Hepatocyte (in vitro differentiated cells): ENCODE measurements at regions not wholly inside any gene's neighbourhood (a gene's known extent, or its start where the extent isn't known, plus 50 kb on each side); places are given as distances from the start of the nearest gene placed in this dataset.
"Not testable (repeated sequence)": the region's sequence is repeated elsewhere in the genome, so short reads cannot be mapped to it uniquely, and the experiment has no call there.

Source experiments
- DNase-seq: peaks from one replicate; pipeline ENCODE4 v3.0.0-alpha.2; 2016; ENCODE audit warnings: low spot score
- H2AFZ ChIP-seq: fragments of 200-600 bp; sonication (generic); 2 replicates; pipeline ENCODE4 v1.6.0; 2016; ENCODE audit warnings: antibody characterized with exemption, mild to moderate bottlenecking
- H3K27ac ChIP-seq: fragments of 200-600 bp; sonication (generic); 2 replicates; pipeline ENCODE4 v1.5.1; 2016; ENCODE audit warnings: mild to moderate bottlenecking
- H3K27me3 ChIP-seq: fragments of 200-600 bp; sonication (generic); 2 replicates; pipeline ENCODE4 v1.6.1; 2016
- H3K36me3 ChIP-seq: fragments of 200-600 bp; sonication (generic); replicated peaks from 2 replicates; pipeline ENCODE4 v1.5.1; 2016; ENCODE audit warnings: low read depth; ENCODE audit not compliant: insufficient read depth
- H3K4me1 ChIP-seq: fragments of 200-600 bp; sonication (generic); 2 replicates; pipeline ENCODE4 v1.5.1; 2016; ENCODE audit warnings: mild to moderate bottlenecking, moderate library complexity; ENCODE audit not compliant: insufficient read depth
- H3K4me2 ChIP-seq: fragments of 200-600 bp; sonication (generic); 2 replicates; pipeline ENCODE4 v1.6.0; 2016
- H3K4me3 ChIP-seq: fragments of 200-600 bp; sonication (generic); 2 replicates; pipeline ENCODE4 v1.5.1; 2016; ENCODE audit warnings: mild to moderate bottlenecking
- H3K79me2 ChIP-seq: fragments of 200-600 bp; sonication (generic); 2 replicates; pipeline ENCODE4 v1.6.0; 2017; ENCODE audit warnings: mild to moderate bottlenecking
- H3K9me2 ChIP-seq: fragments of 200-600 bp; sonication (generic); replicated peaks from 2 replicates; pipeline ENCODE4 v1.6.0; 2017; ENCODE audit warnings: mild to moderate bottlenecking; ENCODE audit not compliant: insufficient read depth
- H3K9me3 ChIP-seq: fragments of 200-600 bp; sonication (generic); 2 replicates; pipeline ENCODE4 v1.5.1; 2016; ENCODE audit warnings: low read depth, mild to moderate bottlenecking
- H4K20me1 ChIP-seq: fragments of 200-600 bp; sonication (generic); 2 replicates; pipeline ENCODE4 v1.6.0; 2016; ENCODE audit warnings: mild to moderate bottlenecking; ENCODE audit not compliant: insufficient read depth, poor library complexity, severe bottlenecking
- CTCF ChIP-seq: fragments of 200-600 bp; sonication (generic); IDR thresholded peaks from 2 replicates; pipeline ENCODE4 v1.5.1; 2016; ENCODE audit warnings: antibody characterized with exemption, mild to moderate bottlenecking; ENCODE audit not compliant: poor library complexity
- EZH2 ChIP-seq: fragments of 200-600 bp; sonication (generic); IDR thresholded peaks from 2 replicates; pipeline ENCODE4 v1.6.1; 2016; ENCODE audit warnings: antibody characterized with exemption, mild to moderate bottlenecking, borderline replicate concordance
- EZH2phosphoT487 ChIP-seq: fragments of 200-600 bp; sonication (generic); IDR thresholded peaks from one replicate; pipeline ENCODE4 v1.6.1; 2018; ENCODE audit warnings: antibody characterized with exemption, mild to moderate bottlenecking, low read depth, moderate library complexity; ENCODE audit not compliant: unreplicated experiment, severe bottlenecking
- WGBS: methylation state at CpG from one replicate; pipeline ENCODE4 v1.1.6; 2016; ENCODE audit warnings: low lambda C conversion rate; ENCODE audit errors: missing lambda C conversion rate; 5-methylcytosine and 5-hydroxymethylcytosine counted together

- H3K79me2 ChIP-seq, result no peaks in the 10 kb centered on the region
- no peaks in the 10 kb centered on the region for H3K9me3 ChIP-seq
- WGBS, result 59% methylated on average over 1 of the region's 1 CpG
- no peak for DNase-seq
- H3K4me3 ChIP-seq, result no peak overlapping the region
- H3K36me3 ChIP-seq, result no peaks in the 10 kb centered on the region
- H3K4me2 ChIP-seq, result no peak overlapping the region
- H3K9me2 ChIP-seq, result no peaks in the 10 kb centered on the region
- no peaks in the 10 kb centered on the region for H4K20me1 ChIP-seq
- no peak overlapping the region for H2AFZ ChIP-seq
- no peaks in the 10 kb centered on the region for H3K4me1 ChIP-seq
- H3K27ac ChIP-seq, result no peak overlapping the region
- no peak for TF ChIP-seq EZH2
- no peak for TF ChIP-seq EZH2phosphoT487
- TF ChIP-seq CTCF, result no peak
- H3K27me3 ChIP-seq, result no peaks in the 10 kb centered on the region
These were observed 72.8 kb upstream of the PARP8 start for GRCh38 chr5:50593681-50594080.

GRCh38 chr5:50595199-50595598 is 71.2 kb upstream of the PARP8 start:
- H3K36me3 ChIP-seq, result no peaks in the 10 kb centered on the region
- H3K9me2 ChIP-seq, result no peaks in the 10 kb centered on the region
- no peaks in the 10 kb centered on the region for H4K20me1 ChIP-seq
- no peak for TF ChIP-seq EZH2
- TF ChIP-seq CTCF, result no peak
- no peak for TF ChIP-seq EZH2phosphoT487
- no peaks in the 10 kb centered on the region for H3K4me1 ChIP-seq
- H3K27me3 ChIP-seq, result no peaks in the 10 kb centered on the region
- no peak overlapping the region for H3K4me2 ChIP-seq
- no peak for DNase-seq
- no peak overlapping the region for H2AFZ ChIP-seq
- no peaks in the 10 kb centered on the region for H3K9me3 ChIP-seq
- no peak overlapping the region for H3K27ac ChIP-seq
- WGBS, result 70% methylated on average over 3 of the region's 3 CpGs
- H3K79me2 ChIP-seq, result no peaks in the 10 kb centered on the region
- H3K4me3 ChIP-seq, result no peak overlapping the region

DNA sequence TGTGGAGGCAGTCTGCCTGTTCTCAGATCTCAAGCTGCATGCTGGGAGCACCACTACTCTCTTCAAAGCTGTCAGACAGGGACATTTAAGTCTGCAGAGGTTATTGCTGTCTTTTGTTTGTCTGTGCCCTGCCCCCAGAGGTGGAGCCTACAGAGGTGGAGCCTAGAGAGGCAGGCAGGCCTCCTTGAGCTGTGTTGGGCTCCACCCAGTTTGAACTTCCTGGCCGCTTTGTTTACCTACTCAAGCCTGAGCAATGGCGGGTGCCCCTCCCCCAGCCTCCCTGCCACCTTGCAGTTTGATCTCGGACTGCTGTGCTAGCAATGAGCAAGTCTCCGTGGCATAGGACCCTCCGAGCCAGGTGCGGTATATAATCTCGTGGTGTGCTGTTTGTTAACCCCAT is 64.9 kb upstream of the PARP8 start:
- not testable (repeated sequence) for DNase-seq, H3K27ac ChIP-seq, H3K9me3 ChIP-seq, H3K4me2 ChIP-seq, H3K79me2 ChIP-seq, H3K36me3 ChIP-seq, H3K4me1 ChIP-seq, H4K20me1 ChIP-seq, H3K27me3 ChIP-seq, H2AFZ ChIP-seq, H3K4me3 ChIP-seq, H3K9me2 ChIP-seq
- WGBS, result 87% methylated on average over 7 of the region's 7 CpGs

DNA sequence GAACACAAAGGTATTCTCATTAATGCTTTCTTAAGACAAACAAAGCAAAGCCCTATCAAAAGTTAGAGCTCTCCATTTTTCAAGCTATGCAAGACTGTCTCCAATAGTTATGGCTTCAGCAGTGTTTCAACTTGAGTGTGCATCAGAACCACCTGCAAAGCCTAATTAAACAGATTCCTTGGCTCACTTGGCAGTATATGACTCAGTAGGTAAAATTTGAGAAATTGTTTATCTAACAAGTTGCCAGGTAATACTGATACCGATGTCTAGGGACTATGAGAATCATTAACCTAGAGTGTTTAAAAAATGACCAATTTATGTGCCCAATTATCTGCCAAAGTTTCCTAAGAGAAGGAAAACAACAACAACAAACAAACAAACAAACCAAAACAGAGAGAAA is 60.3 kb upstream of the PARP8 start:
- 74% methylated on average over 1 of the region's 1 CpG for WGBS
- Histone ChIP-seq H4K20me1 (no peaks in the 10 kb centered on the region), H3K9me3 (no peaks in the 10 kb centered on the region), H3K4me1 (no peaks in the 10 kb centered on the region), H3K4me3 (no peak overlapping the region), H3K27me3 (no peaks in the 10 kb centered on the region), H3K9me2 (no peaks in the 10 kb centered on the region), H2AFZ (no peak overlapping the region), H3K27ac (no peak overlapping the region), H3K79me2 (no peaks in the 10 kb centered on the region), H3K36me3 (no peaks in the 10 kb centered on the region), H3K4me2 (no peak overlapping the region)
- DNase-seq, result no peak
- TF ChIP-seq CTCF, result no peak
- no peak for TF ChIP-seq EZH2phosphoT487
- TF ChIP-seq EZH2, result no peak

DNA sequence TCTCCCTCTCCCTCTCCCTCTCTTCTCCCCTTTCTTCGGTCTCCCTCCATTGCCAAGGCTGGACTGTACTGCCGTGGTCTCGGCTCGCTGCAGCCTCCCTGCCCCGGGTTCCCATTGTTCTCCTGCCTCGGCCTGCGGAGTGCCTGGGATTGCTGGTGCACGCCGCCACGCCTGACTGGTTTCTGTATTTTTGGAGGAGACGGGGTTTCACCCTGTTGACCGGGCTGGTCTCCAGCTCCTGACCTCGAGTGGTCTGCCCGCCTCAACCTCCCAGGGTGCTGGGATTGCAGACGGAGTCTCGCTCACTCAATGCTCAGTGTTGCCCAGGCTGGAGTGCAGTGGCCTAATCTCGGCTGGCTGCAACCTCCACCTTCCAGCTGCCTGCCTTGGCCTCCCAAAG is 59.0 kb upstream of the PARP8 start:
- not testable (repeated sequence) for H3K27me3 ChIP-seq, H4K20me1 ChIP-seq, H3K9me3 ChIP-seq, H3K36me3 ChIP-seq, H3K4me1 ChIP-seq, H3K4me2 ChIP-seq, DNase-seq, H3K27ac ChIP-seq, H3K4me3 ChIP-seq, H2AFZ ChIP-seq, H3K79me2 ChIP-seq, H3K9me2 ChIP-seq
- 97% methylated on average over 17 of the region's 17 CpGs for WGBS

- H3K27ac ChIP-seq, H3K4me3 ChIP-seq, H3K36me3 ChIP-seq, H3K27me3 ChIP-seq, H3K9me2 ChIP-seq, H3K79me2 ChIP-seq, H3K4me1 ChIP-seq, H3K9me3 ChIP-seq, DNase-seq, H2AFZ ChIP-seq, H3K4me2 ChIP-seq, H4K20me1 ChIP-seq: not testable (repeated sequence)
- WGBS, result 89% methylated on average over 36 of the region's 49 CpGs
These were observed 58.3 kb upstream of the PARP8 start for GRCh38 chr5:50607953-50608705.
